Suprapubic skin (tissue), 4 donors: ENCODE measurements at regions not wholly inside any gene's neighbourhood (a gene's known extent, or its start where the extent isn't known, plus 50 kb on each side); places are given as distances from the start of the nearest gene placed in this dataset.
"Not testable (repeated sequence)": the region's sequence is repeated elsewhere in the genome, so short reads cannot be mapped to it uniquely, and the experiment has no call there.

Source experiments
- DNase-seq, 2 donors: peaks; one replicate each; pipeline ENCODE4 v3.0.0-alpha.2; 2019; ENCODE audit warnings: low spot score in 2 of 2
- H3K27ac ChIP-seq: fragments of 200-600 bp; sonication (generic); one replicate; pipeline ENCODE4 v1.5.1; 2019
- H3K27me3 ChIP-seq: fragments of 200-600 bp; sonication (generic); one replicate; pipeline ENCODE4 v1.5.1; 2019
- H3K36me3 ChIP-seq: fragments of 200-600 bp; sonication (generic); one replicate; pipeline ENCODE4 v1.5.1; 2019
- H3K4me1 ChIP-seq: fragments of 200-600 bp; sonication (generic); one replicate; pipeline ENCODE4 v1.5.1; 2019
- H3K4me3 ChIP-seq: fragments of 200-600 bp; sonication (generic); one replicate; pipeline ENCODE4 v1.5.1; 2019; ENCODE audit warnings: mild to moderate bottlenecking
- H3K9me3 ChIP-seq: fragments of 200-600 bp; sonication (generic); one replicate; pipeline ENCODE4 v1.5.1; 2019
- EP300 ChIP-seq: sonication (generic); formaldehyde crosslinking; IDR thresholded peaks from one replicate; pipeline ENCODE4 v1.6.1; 2017; ENCODE audit warnings: antibody characterized with exemption
- POLR2A ChIP-seq, 2 donors: fragments of 450-650 bp; IDR thresholded peaks; one replicate each; pipeline ENCODE4 v1.6.1; 2017; ENCODE audit warnings: antibody characterized with exemption in 2 of 2, mild to moderate bottlenecking in 2 of 2, moderate library complexity in 2 of 2
- POLR2AphosphoS5 ChIP-seq, 3 donors: sonication (generic); formaldehyde crosslinking; IDR thresholded peaks; one replicate each; pipeline ENCODE4 v1.6.1; 2017; ENCODE audit warnings: antibody characterized with exemption in 3 of 3
- WGBS: methylation state at CpG from one replicate; pipeline ENCODE4 v1.1.5; 2018; 5-methylcytosine and 5-hydroxymethylcytosine counted together
- TF ChIP-seq, protein P1 (sequence below), 2 donors: fragments of 200-600 bp in 1 of 2; fragments of 450-650 bp in 1 of 2; sonication (generic) in 1 of 2; IDR thresholded peaks; one replicate each; pipeline ENCODE4 v1.5.1; 2016 to 2019; ENCODE audit warnings: antibody characterized with exemption in 2 of 2, mild to moderate bottlenecking in 1 of 2, moderate library complexity in 1 of 2

- 46% methylated on average over 4 of the region's 4 CpGs for WGBS
- H3K27me3 ChIP-seq = no peaks in the 10 kb centered on the region
- no peaks in the 10 kb centered on the region for H3K4me1 ChIP-seq
- no peak for TF ChIP-seq EP300
- TF ChIP-seq, protein P1, sequence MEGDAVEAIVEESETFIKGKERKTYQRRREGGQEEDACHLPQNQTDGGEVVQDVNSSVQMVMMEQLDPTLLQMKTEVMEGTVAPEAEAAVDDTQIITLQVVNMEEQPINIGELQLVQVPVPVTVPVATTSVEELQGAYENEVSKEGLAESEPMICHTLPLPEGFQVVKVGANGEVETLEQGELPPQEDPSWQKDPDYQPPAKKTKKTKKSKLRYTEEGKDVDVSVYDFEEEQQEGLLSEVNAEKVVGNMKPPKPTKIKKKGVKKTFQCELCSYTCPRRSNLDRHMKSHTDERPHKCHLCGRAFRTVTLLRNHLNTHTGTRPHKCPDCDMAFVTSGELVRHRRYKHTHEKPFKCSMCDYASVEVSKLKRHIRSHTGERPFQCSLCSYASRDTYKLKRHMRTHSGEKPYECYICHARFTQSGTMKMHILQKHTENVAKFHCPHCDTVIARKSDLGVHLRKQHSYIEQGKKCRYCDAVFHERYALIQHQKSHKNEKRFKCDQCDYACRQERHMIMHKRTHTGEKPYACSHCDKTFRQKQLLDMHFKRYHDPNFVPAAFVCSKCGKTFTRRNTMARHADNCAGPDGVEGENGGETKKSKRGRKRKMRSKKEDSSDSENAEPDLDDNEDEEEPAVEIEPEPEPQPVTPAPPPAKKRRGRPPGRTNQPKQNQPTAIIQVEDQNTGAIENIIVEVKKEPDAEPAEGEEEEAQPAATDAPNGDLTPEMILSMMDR (IDR thresholded peaks at IDR 0.05) = no peak
- TF ChIP-seq POLR2A (IDR thresholded peaks at IDR 0.05) = no peak
- no peak for TF ChIP-seq POLR2AphosphoS5 (IDR thresholded peaks at IDR 0.05)
- peak overlapping the region; percentile 58 for H3K27ac ChIP-seq
- H3K36me3 ChIP-seq = no peaks in the 10 kb centered on the region
- H3K4me3 ChIP-seq = no peak overlapping the region
- DNase-seq = no peak
- H3K9me3 ChIP-seq = no peaks in the 10 kb centered on the region
Measured at GRCh38 chr5:57736716-57737115, 254.1 kb upstream of the ACTBL2 start.

GRCh38 chr5:57735279-57736153 is 252.9 kb upstream of the ACTBL2 start:
- H3K4me1 ChIP-seq, DNase-seq, H3K4me3 ChIP-seq, H3K27me3 ChIP-seq, H3K36me3 ChIP-seq, H3K9me3 ChIP-seq: not testable (repeated sequence)
- WGBS = 65% methylated on average over 7 of the region's 7 CpGs
- H3K27ac ChIP-seq = peak overlapping the region; percentile 58

- Histone ChIP-seq H3K36me3 (no peaks in the 10 kb centered on the region), H3K4me3 (no peak overlapping the region), H3K27me3 (no peaks in the 10 kb centered on the region), H3K27ac (no peak overlapping the region), H3K4me1 (no peaks in the 10 kb centered on the region), H3K9me3 (no peaks in the 10 kb centered on the region)
- WGBS = 62% methylated on average over 3 of the region's 3 CpGs
- DNase-seq = no peak
- TF ChIP-seq EP300 = no peak
- TF ChIP-seq POLR2AphosphoS5 (IDR thresholded peaks at IDR 0.05) = no peak
- TF ChIP-seq POLR2A (IDR thresholded peaks at IDR 0.05) = no peak
Measured at GRCh38 chr5:57734296-57734695, 251.7 kb upstream of the ACTBL2 start.

- Histone ChIP-seq H3K36me3 (no peaks in the 10 kb centered on the region), H3K4me1 (no peaks in the 10 kb centered on the region), H3K27ac (no peak overlapping the region), H3K9me3 (no peaks in the 10 kb centered on the region), H3K4me3 (no peak overlapping the region), H3K27me3 (no peaks in the 10 kb centered on the region)
- DNase-seq = no peak
- TF ChIP-seq POLR2AphosphoS5 (IDR thresholded peaks at IDR 0.05) (no peak), POLR2A (IDR thresholded peaks at IDR 0.05) (no peak), EP300 (no peak)
- TF ChIP-seq, protein P1 (IDR thresholded peaks at IDR 0.05) = no peak
Measured at GRCh38 chr5:57727591-57727990, 245.0 kb upstream of the ACTBL2 start.

- Histone ChIP-seq H3K4me1 (peaks cover 2% of the 10 kb centered on the region), H3K9me3 (no peaks in the 10 kb centered on the region), H3K36me3 (no peaks in the 10 kb centered on the region), H3K27me3 (no peaks in the 10 kb centered on the region), H3K4me3 (no peak overlapping the region), H3K27ac (no peak overlapping the region)
- WGBS = 85% methylated on average over 7 of the region's 7 CpGs
- TF ChIP-seq, protein P1 (IDR thresholded peaks at IDR 0.05) = no peak
- TF ChIP-seq POLR2AphosphoS5 (IDR thresholded peaks at IDR 0.05) = no peak
- TF ChIP-seq EP300 = no peak
- no peak for TF ChIP-seq POLR2A (IDR thresholded peaks at IDR 0.05)
- no peak for DNase-seq
Measured at GRCh38 chr5:57725658-57726504, 243.3 kb upstream of the ACTBL2 start.

- Histone ChIP-seq H3K27me3 (no peaks in the 10 kb centered on the region), H3K36me3 (no peaks in the 10 kb centered on the region), H3K9me3 (no peaks in the 10 kb centered on the region), H3K4me1 (peaks cover 3% of the 10 kb centered on the region), H3K4me3 (no peak overlapping the region), H3K27ac (no peak overlapping the region)
- no peak for DNase-seq
- TF ChIP-seq EP300 (no peak), POLR2AphosphoS5 (IDR thresholded peaks at IDR 0.05) (no peak), POLR2A (IDR thresholded peaks at IDR 0.05) (no peak)
- TF ChIP-seq, protein P1 (IDR thresholded peaks at IDR 0.05) = no peak
- WGBS = 60% methylated on average over 2 of the region's 2 CpGs
Measured at GRCh38 chr5:57724836-57725235, 242.2 kb upstream of the ACTBL2 start.
